SW480 (cell line): ENCODE measurements at regions not wholly inside any gene's neighbourhood (a gene's known extent, or its start where the extent isn't known, plus 50 kb on each side); places are given as distances from the start of the nearest gene placed in this dataset.
"Not testable (repeated sequence)": the region's sequence is repeated elsewhere in the genome, so short reads cannot be mapped to it uniquely, and the experiment has no call there.

Experiments used
- DNase-seq: peaks from one replicate; pipeline ENCODE4 v3.0.0-alpha.2; 2016; ENCODE audit warnings: low spot score

DNA sequence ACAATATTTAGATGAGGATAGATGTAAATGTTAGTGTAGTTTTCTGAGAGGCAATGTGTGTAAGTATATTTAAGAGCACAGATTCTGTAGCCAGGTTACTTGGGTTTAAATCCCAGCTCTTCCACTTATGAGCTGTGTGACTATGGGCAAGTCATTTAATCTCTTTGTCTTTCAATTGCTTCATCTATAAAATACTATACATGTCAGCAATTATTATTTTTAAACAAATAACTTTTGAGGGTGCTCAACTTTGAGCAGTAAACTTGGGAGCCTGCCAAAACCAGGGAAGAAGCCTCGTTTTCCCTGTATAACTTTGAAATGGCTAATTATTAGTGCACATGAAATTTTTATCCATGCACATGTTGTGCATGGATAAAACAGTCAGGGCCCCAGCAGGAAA lies 222.8 kb downstream of the FOXD2 start:
- DNase-seq = no peak

DNA sequence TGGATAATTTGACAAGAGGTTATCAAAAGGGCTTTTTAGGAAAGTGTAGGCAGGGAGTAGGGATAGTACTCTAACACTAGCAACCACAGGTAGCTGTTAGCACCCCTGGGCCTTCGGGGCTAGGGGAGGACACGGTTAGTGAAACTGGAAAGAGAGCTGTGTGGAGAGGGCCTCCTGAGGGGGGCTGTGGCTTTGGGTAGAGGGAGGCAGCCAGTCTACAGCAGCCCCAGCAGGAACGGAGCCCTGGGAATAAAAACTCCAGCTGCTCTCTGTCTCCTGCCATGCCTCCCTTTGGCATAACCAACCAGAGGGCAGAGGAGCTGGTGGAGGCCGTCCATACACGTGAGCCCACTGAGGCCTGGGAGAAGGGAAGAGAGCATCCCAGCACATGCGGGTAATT lies 223.2 kb downstream of the FOXD2 start:
- DNase-seq = no peak

DNA sequence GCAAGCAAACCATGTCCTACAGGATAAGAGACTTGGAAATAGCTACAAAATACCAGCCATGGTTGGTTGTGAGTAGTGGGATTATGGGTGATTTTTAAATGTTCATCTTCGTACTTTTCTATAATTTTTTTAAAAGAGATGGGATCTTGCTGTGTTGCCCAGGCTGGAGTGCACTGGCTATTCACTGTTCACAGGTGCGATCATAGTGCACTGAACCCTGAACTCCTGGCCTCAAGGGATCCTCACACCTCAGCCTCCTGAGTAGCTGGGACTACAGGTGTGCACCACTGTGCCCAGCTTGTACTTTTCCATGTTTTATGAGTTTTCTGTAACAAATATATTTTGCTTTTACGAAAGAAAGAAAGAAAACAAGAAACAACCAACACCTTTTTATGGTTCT lies 224.2 kb downstream of the FOXD2 start:
- DNase-seq = no peak

DNA sequence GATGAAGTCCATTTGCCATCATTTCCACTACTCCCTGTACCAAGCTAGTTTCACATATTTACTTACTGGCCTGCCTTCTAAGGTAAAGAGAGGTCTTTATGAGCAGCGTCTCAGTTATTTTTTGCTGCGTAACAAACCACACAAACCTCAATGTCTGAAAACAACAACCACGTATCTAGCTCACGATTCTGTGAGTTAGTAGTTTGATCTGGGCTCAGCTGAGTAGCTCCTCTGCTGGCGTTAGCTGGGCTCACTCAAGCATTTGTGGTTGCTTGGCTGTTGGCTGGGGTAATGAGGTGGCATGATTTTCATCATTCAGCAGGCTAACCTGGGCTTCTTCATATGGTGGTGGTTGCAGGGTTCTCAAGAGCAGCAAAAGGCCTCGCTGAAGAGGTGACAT lies 225.4 kb downstream of the FOXD2 start:
- no peak for DNase-seq

DNA sequence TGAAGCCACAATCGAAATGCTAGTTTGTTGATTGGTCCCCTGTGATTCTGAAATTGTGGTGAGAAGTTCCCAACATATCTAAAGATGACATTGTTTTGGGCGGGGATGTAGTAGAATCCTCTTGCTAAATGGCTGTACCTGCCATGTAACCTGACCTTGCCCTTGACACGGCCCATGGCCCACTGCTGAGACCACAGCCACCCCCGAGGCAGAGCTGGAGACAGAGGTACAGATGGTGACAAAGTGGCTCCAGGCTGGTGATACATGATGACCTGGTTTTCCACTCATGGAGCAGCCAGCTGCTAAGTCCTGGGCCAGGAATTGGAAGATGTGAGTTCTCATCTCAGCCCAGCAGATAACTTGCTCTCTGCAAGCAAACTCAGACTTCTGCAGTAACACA lies 226.5 kb downstream of the FOXD2 start:
- DNase-seq = no peak

DNA sequence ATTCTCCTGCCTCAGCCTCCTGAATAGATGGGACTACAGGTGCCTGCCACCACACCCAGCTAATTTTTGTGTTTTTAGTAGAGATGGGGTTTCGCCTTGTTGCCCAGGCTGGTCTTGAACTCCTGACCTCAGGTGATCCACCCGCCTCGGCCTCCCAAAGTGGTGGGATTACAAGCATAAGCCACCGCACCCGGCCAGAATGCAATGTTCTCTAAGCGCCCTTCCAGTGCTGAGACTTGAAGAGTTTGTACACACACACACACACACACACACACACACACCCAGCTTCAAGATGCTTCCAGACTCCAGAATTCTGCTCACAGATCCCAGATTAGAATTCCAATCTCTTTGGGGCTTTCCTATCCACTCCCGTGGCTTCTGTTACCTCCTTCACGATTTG lies 227.1 kb downstream of the FOXD2 start:
- not testable (repeated sequence) for DNase-seq

DNA sequence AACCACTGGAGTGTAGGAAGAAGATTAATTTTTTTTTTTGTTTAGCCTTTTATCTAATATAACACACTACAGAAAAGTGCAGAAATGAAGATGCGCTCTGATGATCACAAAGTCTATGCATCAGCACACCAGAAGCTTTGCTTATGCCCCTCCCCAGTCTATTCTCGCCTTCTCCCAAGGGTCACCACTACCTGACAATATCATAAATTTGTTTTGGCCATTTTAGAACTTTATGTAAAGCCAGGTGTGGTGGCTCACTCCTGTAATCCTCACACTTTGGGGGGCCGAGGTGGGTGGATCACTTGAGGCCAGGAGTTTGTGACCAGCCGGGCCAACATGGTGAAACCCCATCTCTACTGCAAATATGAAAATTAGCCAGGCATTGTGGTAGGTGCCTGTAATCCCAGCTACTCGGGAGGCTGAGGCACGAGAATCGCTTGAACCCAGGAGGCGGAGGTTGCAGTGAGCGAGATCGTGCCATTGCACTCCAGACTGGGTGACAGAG lies 231.3 kb downstream of the FOXD2 start:
- no peak for DNase-seq

DNA sequence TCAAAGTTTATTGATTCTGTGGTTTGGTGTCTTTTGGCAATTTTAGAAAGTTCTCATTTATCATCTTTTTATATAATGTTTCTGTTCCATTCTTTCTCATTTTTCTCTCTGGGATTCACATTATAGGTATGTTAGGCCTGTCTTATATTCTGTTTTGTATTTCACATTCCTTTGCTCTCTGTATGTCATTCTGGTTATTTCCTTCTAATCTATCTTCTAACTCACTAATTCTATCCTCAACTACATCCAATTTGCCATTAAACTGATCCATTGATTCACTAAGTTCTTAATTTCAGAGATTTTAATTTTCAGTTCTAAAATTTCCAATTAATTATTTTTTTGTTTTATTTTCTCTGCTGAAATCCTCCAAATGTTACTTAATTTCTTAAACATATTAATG lies 234.8 kb downstream of the FOXD2 start:
- no peak for DNase-seq

DNA sequence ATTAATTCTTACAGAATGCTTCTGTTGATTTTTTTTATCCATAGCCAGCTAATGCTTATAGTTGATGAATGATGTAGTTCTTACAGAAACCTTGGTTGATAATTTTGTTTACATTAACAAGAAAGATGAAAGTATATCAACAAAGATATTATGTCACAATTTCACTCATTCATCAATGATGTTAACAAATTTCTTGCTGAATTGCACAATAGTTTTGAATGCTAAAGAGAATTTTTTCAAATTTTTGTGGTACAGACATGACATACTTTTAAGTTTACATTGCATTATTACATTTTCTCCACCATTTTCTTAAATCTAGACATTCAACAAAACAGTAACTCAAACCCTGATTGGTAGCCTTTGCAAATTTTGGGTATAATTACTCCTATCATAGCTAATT lies 236.3 kb downstream of the FOXD2 start:
- no peak for DNase-seq

DNA sequence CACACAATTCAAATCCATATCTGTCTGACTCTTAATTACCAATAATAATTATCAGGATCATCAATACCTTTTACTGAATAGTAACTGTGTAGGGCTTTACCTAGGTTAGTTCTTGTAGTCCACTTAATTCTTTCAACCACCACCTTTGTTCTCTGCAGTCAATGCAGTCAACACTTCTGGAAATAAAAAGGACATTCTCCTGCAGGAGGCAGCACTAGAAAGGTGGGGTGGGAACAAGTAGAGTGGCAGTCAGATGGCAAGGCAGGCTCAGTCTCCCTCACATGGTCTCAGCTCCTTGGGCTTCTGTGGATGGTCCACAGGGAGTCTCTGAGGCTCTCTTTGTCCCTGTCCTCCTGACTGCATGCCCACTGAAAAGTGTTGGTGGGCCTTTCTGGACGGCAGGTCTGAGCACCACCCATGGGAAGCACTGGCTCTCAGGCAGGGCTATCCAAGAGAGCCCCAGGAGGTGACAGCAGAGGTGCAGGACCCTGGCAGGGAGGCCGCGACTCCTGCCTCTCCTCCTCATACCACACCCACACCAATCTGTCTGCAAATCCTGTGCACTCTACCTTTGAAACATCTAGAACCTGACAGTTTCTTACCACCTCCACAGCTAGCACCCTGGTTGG lies 237.3 kb downstream of the FOXD2 start:
- no peak for DNase-seq

DNA sequence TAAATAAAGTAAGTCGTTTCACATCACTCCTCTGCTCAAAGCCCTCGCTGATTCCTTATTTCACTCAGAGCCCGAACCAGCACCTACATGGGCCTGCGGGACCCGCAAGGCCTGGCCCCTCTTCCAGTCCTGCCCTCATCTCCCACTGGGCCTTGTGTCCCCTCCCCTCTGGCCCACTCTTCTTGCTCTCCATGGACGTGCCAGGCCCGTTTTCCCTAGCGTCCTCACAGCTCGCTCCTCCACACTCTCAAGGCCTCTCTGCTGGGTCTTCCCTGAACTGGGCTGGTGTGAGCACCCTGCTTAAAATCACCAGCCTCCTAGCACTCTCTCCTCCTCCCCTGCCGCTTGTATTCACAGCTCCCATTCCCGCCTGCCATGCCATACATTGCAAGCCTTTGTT lies 237.9 kb downstream of the FOXD2 start:
- no peak for DNase-seq

DNA sequence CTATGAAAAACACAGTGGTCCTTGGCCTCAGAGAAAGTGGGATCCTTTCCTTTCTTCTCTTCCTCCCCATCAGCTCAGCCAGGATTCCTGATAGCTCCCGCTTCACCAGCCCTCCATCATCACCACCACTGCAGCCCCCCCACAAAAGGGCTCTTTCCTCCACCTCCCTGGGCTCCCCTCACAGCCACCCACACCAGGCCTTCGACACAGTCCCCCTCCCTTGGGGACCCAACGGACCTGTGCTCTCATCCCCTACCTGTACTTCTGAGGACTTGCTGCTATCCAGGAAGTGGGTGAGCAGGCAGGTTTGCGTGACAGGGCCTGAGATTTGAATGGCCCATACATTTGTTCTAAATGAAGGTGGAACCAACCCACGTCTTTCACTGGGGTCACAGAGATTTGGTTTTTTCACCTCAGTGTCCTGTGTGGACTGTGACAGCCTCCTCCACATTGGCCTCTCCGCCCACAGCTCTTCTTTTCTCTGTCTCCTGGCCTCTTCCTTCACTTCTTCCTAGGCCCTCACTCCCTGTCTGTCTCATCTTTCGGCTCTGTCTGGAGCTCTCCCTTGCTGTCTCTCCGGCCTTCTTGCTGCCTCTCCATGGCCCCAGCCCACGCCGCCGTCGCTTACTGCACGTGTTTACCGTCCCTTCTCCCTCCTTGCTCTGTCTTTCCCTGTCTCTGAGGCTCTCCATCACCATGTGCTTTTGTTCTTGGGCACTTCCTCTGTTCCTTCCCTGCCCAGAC lies 238.6 kb downstream of the FOXD2 start:
- DNase-seq = no peak

DNA sequence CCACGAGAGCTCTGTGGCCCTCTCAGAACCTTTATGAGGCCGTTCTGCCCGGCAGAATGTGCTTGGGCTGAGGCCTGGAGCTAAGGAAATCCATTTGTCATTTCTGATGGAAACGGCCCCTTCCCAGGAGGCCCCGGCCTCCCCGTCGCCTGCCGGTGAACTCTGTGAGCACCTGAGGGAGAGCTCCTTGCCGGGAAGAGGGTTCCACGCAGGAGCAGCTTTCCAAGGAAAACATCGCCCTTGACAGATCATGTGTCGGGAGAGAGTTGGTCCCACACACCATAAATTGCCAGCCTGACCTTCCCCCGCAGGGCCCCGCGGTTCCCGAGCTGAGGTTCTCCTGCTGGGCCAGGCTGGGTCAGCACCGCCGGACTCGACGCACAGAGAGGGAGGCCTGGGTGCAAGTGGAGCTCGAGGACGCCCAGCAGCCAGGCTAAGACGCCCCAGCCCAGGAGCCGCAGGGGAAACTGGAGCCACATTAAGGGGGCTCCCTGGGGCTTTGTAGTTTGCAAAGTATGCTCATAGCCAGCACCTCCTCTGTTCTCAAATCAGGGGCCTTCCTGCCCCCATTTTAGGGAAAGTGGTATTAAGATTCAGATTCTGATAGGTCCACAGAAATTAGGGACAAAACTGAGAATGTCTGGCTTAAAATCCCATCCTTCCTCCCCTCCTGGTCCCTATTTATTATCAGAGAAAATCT lies 239.5 kb downstream of the FOXD2 start:
- no peak for DNase-seq

DNA sequence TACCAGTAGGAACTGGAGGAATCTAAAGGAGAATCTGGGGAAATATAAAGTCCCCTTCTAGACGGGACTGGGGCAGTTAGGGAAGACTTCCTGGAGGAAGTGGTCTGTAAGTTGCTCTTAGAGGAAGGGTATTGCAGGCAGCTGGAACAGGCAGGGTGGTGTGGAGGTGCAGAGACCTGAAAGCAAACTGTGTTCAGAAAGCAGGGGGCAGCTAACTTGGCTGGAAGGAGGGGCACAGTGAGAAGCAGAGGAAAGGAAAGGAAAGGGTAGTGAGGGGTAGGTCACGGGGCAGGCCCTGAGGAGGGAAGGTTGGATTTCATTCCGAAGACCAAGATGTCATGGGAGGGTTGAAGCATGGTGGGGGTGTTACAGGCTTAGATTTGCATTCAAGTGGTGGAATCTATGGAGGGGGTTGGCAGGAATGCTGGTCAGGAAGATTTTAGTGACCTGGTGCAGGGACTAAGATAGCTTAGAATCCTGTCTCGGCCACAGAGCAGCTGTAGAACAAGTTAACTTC lies 240.7 kb downstream of the FOXD2 start:
- no peak for DNase-seq

DNA sequence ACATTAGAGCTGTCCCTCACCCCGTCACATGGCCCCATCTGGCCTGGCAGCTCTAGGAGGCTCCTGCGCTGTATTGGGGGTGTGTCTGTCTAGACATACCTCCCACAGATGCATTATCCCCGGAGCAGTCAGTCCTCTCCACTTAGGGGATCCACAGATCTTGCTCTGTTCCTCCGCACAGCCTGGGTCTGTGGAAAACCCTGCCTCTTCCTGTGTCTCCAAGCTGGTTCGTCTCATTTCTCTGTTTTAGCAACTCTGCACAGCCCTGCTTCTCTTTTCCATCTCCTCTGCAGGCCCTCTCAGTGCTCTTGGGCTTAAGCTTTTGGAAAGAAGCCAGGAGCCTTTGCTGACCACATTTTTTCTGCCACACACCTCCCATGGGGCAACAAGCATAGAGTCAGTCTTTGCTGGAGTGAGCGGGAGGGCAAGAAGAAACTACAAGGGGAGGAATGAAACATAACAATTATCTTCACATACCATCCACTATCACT lies 241.5 kb downstream of the FOXD2 start:
- DNase-seq = no peak

DNA sequence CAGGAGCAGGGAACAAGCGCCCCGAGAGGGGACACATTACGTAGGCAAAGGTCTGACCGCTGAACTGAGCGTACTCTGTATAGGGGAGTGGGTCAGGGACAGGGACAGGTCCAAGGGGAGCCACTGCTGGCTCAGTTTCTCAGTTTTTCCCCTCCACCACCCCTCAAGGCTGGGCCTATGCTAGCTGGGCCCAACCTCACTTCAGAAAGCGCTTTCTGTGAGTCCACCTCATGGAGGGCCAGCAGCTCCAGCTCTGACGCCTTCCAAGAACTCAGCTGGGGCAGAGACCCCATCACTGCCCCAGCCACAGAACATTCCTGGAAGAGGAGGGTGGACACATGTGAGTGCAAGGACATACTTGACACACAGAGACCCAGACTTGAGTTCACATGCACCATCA lies 242.0 kb downstream of the FOXD2 start:
- no peak for DNase-seq

DNA sequence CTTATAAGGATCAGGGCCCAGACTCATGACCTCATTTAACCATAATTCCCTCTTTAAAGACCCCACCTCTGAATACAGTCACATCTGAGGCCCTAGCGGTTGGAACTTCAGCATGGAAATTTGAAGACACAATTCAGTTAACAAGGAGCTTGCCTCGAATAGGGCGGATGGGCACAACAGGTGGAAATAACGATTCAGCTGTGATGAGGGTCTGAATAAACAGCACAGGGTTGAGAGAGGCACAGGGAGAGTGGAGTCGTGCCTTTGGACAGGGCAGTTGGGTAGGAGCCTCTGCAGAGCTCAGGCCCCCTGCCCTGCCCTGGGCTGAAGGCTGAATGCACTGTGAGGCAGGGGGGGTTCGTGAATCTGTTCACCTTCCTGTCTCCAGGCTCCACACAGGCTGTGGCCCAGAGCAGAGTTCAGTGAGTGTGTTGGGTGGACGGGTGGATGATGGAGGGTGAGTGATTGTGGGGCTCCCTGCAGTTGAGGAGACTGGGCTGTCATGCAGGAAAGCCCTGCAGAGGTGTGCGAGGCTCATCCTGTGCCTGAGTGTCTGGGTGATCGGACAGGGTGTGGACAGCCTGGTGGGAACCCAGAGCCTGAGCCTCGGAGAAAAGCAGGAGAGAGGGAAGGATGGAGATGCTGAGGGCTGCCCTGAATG lies 243.1 kb downstream of the FOXD2 start:
- no peak for DNase-seq

DNA sequence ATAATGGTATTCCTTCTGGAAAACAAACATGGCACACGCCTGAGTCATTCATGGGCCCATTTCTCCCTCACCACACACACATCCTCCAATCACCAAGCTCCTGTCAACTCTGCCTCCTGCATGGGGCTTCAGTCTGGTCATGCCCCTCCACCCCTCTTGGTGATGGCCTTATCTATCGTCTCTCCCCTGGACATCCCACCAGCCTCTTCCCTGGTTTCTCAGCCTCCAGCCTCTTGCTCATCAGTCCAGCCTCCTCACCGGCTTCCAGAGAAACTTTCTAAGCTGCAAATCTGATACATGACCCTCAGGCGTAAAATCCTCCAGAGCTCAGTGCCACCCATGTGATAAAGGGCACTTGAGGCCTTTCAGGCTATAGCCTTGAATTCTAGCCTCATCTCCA lies 243.9 kb downstream of the FOXD2 start:
- no peak for DNase-seq

DNA sequence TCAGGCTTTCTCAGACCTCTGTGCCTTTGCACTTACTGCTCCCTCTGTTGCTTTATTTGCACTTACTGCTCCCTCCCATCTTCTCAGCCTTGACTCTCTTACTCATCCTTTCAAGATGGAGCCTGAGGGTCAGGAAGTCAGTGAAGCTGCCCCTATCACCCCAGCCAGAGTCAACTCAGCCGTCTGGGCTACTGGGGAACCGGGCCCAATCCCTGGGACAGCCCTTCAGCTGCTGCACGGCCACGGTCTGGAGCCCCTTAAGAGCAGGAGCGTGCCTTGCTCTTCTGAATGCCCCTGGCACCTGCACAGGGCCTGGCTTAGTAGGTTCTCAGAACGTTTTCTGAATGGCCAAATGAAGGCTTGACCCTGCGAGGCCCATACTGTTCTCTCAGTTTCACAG lies 244.4 kb downstream of the FOXD2 start:
- no peak for DNase-seq

DNA sequence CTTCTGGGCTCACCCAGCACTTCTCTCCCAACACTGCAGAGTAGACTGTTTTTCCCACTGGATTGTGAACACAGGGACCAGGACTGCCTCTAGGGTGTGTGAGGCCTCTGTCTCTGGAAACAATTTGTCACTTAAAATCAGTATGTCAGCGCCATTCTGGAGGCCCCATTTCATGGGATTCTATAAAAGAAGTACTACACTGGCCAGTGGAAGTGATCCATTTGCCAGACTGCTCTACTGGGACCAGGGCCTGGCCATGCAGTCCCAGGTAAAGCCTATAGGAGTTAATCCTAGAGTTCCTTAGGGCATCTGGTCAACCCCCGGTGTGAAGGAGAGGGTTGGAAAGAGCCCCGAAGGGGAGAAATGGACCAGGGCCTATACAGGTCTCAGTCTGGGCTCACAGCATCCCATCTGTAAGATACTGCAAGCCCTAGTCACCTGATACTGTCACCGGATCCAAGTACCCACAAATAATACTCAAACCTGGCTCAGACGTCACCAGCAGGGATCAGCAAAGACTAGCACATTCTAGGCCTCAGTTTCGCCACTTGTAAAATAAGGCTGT lies 245.0 kb downstream of the FOXD2 start:
- no peak for DNase-seq

DNA sequence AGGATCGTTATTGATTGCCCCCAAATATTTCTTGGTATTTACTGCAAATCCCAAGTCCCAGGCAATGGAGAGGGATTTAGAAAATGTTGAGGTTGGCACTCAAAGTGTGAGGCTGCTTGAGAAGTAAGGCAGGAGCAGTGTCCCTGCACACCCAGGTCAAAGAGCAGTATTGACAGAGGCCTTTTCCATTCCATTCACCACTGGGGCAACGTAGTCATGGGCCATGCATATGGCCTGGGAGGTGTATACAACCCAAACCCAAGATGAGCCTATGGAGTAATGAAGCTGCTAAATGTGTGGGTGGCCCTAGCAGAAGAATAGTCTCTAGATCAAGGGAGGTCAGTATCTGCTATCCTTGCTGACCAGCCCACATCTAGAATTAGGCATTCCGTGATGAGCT lies 245.6 kb downstream of the FOXD2 start:
- no peak for DNase-seq

DNA sequence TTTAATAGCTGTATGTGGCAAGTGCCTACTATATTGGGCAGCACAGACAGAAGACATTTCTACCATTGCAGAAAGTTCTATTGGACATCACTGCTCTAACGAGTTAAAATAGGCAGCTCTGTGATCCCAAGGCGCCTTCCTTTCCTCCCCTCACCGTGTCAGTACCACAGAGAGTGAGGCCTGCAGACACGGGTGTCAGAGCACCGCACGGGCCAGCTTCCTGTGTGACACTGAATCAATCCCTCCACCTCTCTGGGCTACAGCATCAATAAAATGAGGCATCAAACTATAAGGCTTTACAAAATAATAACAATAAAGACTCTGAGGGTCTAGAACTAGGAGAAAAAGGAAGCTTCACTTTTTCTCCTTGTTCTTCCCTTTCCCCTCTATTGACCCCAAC lies 246.7 kb downstream of the FOXD2 start:
- no peak for DNase-seq
